Activated B cell treated with CpG ODN at 0.5 μM for 24 hours (primary cell): ENCODE measurements at regions not wholly inside any gene's neighbourhood (a gene's known extent, or its start where the extent isn't known, plus 50 kb on each side); places are given as distances from the start of the nearest gene placed in this dataset.

Experiments
- ATAC-seq: fragments of 200-7000 bp; cut with Tn5 transposase; one replicate; pipeline ENCODE4 v1.10.0; 2021; ENCODE audit warnings: low read depth, mild to moderate bottlenecking, moderate library complexity
- CTCF ChIA-PET: fragments of 350-600 bp; sonication (Branson Sonifier 250); formaldehyde crosslinking; loops from one replicate; lab custom pipeline; 2021; ENCODE audit warnings: antibody characterized with exemption; lab: Charles Lee
- POLR2A ChIA-PET: fragments of 350-600 bp; sonication (Branson Sonifier 250); formaldehyde crosslinking; loops from one replicate; lab custom pipeline; 2021; ENCODE audit warnings: antibody characterized with exemption; lab: Charles Lee
- DNase-seq: peaks from one replicate; pipeline ENCODE4 v3.0.0; 2022
- H3K27ac Mint-ChIP-seq: one replicate; pipeline ENCODE4 v1.8.0; 2020; ENCODE audit warnings: mixed read lengths
- H3K27me3 Mint-ChIP-seq: one replicate; pipeline ENCODE4 v1.8.0; 2021; ENCODE audit warnings: mixed read lengths
- H3K36me3 Mint-ChIP-seq: one replicate; pipeline ENCODE4 v1.8.0; 2021; ENCODE audit warnings: low read depth, mixed read lengths
- H3K4me1 Mint-ChIP-seq: one replicate; pipeline ENCODE4 v1.8.0; 2021; ENCODE audit warnings: mixed read lengths
- H3K4me3 Mint-ChIP-seq: one replicate; pipeline ENCODE4 v1.8.0; 2020; ENCODE audit warnings: mild to moderate bottlenecking, mixed read lengths
- H3K9me3 Mint-ChIP-seq: one replicate; pipeline ENCODE4 v1.8.0; 2020; ENCODE audit warnings: mixed read lengths
- intact Hi-C: fragments of 100-400 bp; cut with micrococcal nuclease; formaldehyde crosslinking; loops from one replicate; pipeline ENCODE4 v1.15.1; 2024
- TF ChIP-seq, protein P1 (sequence below): fragments of 200-600 bp; IDR thresholded peaks from one replicate; pipeline ENCODE4 v1.8.0; 2022; ENCODE audit warnings: antibody characterized with exemption, mild to moderate bottlenecking

- ChIA-PET POLR2A (no interaction called here), CTCF (no interaction called here)
- no peaks in the 10 kb centered on the region for H3K4me1 Mint-ChIP-seq
- peaks cover 5% of the 10 kb centered on the region for H3K9me3 Mint-ChIP-seq
- TF ChIP-seq, protein P1, sequence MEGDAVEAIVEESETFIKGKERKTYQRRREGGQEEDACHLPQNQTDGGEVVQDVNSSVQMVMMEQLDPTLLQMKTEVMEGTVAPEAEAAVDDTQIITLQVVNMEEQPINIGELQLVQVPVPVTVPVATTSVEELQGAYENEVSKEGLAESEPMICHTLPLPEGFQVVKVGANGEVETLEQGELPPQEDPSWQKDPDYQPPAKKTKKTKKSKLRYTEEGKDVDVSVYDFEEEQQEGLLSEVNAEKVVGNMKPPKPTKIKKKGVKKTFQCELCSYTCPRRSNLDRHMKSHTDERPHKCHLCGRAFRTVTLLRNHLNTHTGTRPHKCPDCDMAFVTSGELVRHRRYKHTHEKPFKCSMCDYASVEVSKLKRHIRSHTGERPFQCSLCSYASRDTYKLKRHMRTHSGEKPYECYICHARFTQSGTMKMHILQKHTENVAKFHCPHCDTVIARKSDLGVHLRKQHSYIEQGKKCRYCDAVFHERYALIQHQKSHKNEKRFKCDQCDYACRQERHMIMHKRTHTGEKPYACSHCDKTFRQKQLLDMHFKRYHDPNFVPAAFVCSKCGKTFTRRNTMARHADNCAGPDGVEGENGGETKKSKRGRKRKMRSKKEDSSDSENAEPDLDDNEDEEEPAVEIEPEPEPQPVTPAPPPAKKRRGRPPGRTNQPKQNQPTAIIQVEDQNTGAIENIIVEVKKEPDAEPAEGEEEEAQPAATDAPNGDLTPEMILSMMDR, result no peak
- intact Hi-C loops, result no loop called here
- no peak overlapping the region for H3K4me3 Mint-ChIP-seq
- no peak for DNase-seq
- H3K36me3 Mint-ChIP-seq, result no peaks in the 10 kb centered on the region
- peaks cover 2% of the 10 kb centered on the region for H3K27me3 Mint-ChIP-seq
- ATAC-seq, result no peak
- no peak overlapping the region for H3K27ac Mint-ChIP-seq
Observed at GRCh38 chr3:180855956-180856355, 56.5 kb upstream of the FXR1 start.

GRCh38 chr3:180860180-180860858 lies 52.2 kb upstream of the FXR1 start:
- Mint-ChIP-seq H3K27me3 (peaks cover 2% of the 10 kb centered on the region), H3K4me3 (no peak overlapping the region)

More at GRCh38 chr3:180860180-180860858, 52.2 kb upstream of the FXR1 start:
- no peak for ATAC-seq
- peaks cover 5% of the 10 kb centered on the region for H3K9me3 Mint-ChIP-seq
- H3K27ac Mint-ChIP-seq, result no peak overlapping the region
- no peak for DNase-seq
- ChIA-PET CTCF (no interaction called here), POLR2A (no interaction called here)
- intact Hi-C loops, result no loop called here
- H3K36me3 Mint-ChIP-seq, result no peaks in the 10 kb centered on the region
- no peaks in the 10 kb centered on the region for H3K4me1 Mint-ChIP-seq
- TF ChIP-seq, protein P1, result no peak
